HEK293 (cell line): ENCODE measurements at regions not wholly inside any gene's neighbourhood (a gene's known extent, or its start where the extent isn't known, plus 50 kb on each side); places are given as distances from the start of the nearest gene placed in this dataset.
A peak's percentile ranks its signal among the peaks of the same experiment; 100 is the strongest.

Source experiments
- CTCF ChIA-PET: fragments of 350-600 bp; formaldehyde crosslinking; extraction: SDS; loops from one replicate; lab custom pipeline; 2021; ENCODE audit warnings: antibody characterized with exemption; lab: Yijun Ruan, JAX
- POLR2A ChIA-PET: fragments of 300-600 bp; formaldehyde crosslinking; extraction: SDS; loops from one replicate; lab custom pipeline; 2020; ENCODE audit warnings: antibody characterized with exemption, inconsistent platforms; lab: Yijun Ruan, JAX
- H3K27ac ChIP-seq: fragments of 200-500 bp; sonication (Bioruptor generic); 2 replicates; pipeline ENCODE4 v1.5.1; 2014; ENCODE audit warnings: low read depth, low read length, control low read depth, inconsistent platforms; ENCODE audit errors: extremely low read depth
- H3K36me3 ChIP-seq, 2 experiments: fragments of 200-500 bp in 1 of 2; sonication (Bioruptor generic) in 1 of 2; 1 replicate in 1 of 2; 2 replicates in 1 of 2; pipeline ENCODE4 v1.5.1; 2014 to 2017; ENCODE audit warnings: inconsistent platforms in 2 of 2, low read length in 2 of 2; ENCODE audit not compliant: control insufficient read depth in 2 of 2, insufficient read depth in 1 of 2
- H3K4me1 ChIP-seq: fragments of 200-500 bp; sonication (Bioruptor generic); 2 replicates; pipeline ENCODE4 v1.5.1; 2014; ENCODE audit warnings: mild to moderate bottlenecking, low read length, inconsistent platforms; ENCODE audit not compliant: control insufficient read depth, insufficient read depth
- H3K4me3 ChIP-seq: 2 replicates; pipeline ENCODE4 v1.5.1; 2011; ENCODE audit warnings: low read depth, mild to moderate bottlenecking, control low read depth, low read length, moderate library complexity
- H3K9me3 ChIP-seq: fragments of 200-500 bp; sonication (Bioruptor generic); 2 replicates; pipeline ENCODE4 v1.5.1; 2014; ENCODE audit warnings: low read depth, low read length, inconsistent platforms; ENCODE audit not compliant: control insufficient read depth, insufficient read depth
- IKZF3 ChIP-seq: fragments of 450-650 bp; IDR thresholded peaks from 2 replicates; pipeline ENCODE4 v1.5.0; 2018; ENCODE audit warnings: missing biosample characterization, mild to moderate bottlenecking, missing genetic modification characterization, moderate library complexity
- ZFHX2 ChIP-seq: fragments of 450-650 bp; formaldehyde crosslinking; conservative IDR thresholded peaks from 2 replicates; pipeline ENCODE4 v1.5.1; 2016; ENCODE audit warnings: missing biosample characterization, missing genetic modification characterization
- ZIC2 ChIP-seq: fragments of 450-650 bp; formaldehyde crosslinking; IDR thresholded peaks from 2 replicates; pipeline ENCODE4 v1.5.1; 2016; ENCODE audit warnings: missing biosample characterization, missing genetic modification characterization
- ZNF133 ChIP-seq: fragments of 450-650 bp; formaldehyde crosslinking; IDR thresholded peaks from 2 replicates; pipeline ENCODE4 v1.5.1; 2016; ENCODE audit warnings: missing biosample characterization, missing genetic modification characterization
- ZNF169 ChIP-seq: fragments of 450-650 bp; formaldehyde crosslinking; IDR thresholded peaks from 2 replicates; pipeline ENCODE4 v1.5.1; 2016; ENCODE audit warnings: missing biosample characterization, missing genetic modification characterization
- ZNF274 ChIP-seq, 2 experiments: fragments of 200-500 bp in 1 of 2; fragments of 450-650 bp in 1 of 2; sonication (Bioruptor generic) in 1 of 2; formaldehyde crosslinking in 1 of 2; IDR thresholded peaks; 2 replicates each; pipeline versions ENCODE4 v1.5.1 to v1.6.1; 2014 to 2016; ENCODE audit warnings: borderline replicate concordance in 1 of 2, inconsistent platforms in 1 of 2, low read length in 1 of 2, missing biosample characterization in 1 of 2, missing genetic modification characterization in 1 of 2
- ZNF423 ChIP-seq: fragments of 450-650 bp; formaldehyde crosslinking; IDR thresholded peaks from 2 replicates; pipeline ENCODE4 v1.5.1; 2016; ENCODE audit warnings: missing biosample characterization, missing genetic modification characterization
- ZNF555 ChIP-seq: fragments of 450-650 bp; formaldehyde crosslinking; conservative IDR thresholded peaks from 2 replicates; pipeline ENCODE4 v1.5.1; 2017; ENCODE audit warnings: missing biosample characterization, mild to moderate bottlenecking, missing genetic modification characterization, inconsistent platforms
- ZNF629 ChIP-seq: fragments of 450-650 bp; formaldehyde crosslinking; IDR thresholded peaks from 2 replicates; pipeline ENCODE4 v1.5.1; 2017; ENCODE audit warnings: missing biosample characterization, missing genetic modification characterization
- ZNF658 ChIP-seq: fragments of 450-650 bp; formaldehyde crosslinking; IDR thresholded peaks from 2 replicates; pipeline ENCODE4; 2016; ENCODE audit warnings: missing biosample characterization, missing genetic modification characterization
- ZNF660 ChIP-seq: fragments of 450-650 bp; IDR thresholded peaks from 2 replicates; pipeline ENCODE4 v1.5.1; 2018; ENCODE audit warnings: missing biosample characterization, mild to moderate bottlenecking, missing genetic modification characterization
- ZNF792 ChIP-seq: fragments of 450-650 bp; formaldehyde crosslinking; IDR thresholded peaks from 2 replicates; pipeline ENCODE4 v1.5.1; 2016; ENCODE audit warnings: missing biosample characterization, missing genetic modification characterization
- TF ChIP-seq, protein P1 (sequence below): fragments of 450-650 bp; formaldehyde crosslinking; IDR thresholded peaks from 2 replicates; pipeline ENCODE4 v1.5.1; 2016; ENCODE audit warnings: missing biosample characterization, missing genetic modification characterization
- TF ChIP-seq, protein P2 (sequence below): fragments of 450-650 bp; formaldehyde crosslinking; IDR thresholded peaks from 2 replicates; pipeline ENCODE4 v1.5.1; 2016; ENCODE audit warnings: missing biosample characterization, missing genetic modification characterization, borderline replicate concordance
- TF ChIP-seq, protein P3 (sequence below): fragments of 450-650 bp; formaldehyde crosslinking; IDR thresholded peaks from 2 replicates; pipeline ENCODE4 v1.5.1; 2016; ENCODE audit warnings: missing biosample characterization, missing genetic modification characterization
- TF ChIP-seq, protein P4 (sequence below): fragments of 450-650 bp; formaldehyde crosslinking; IDR thresholded peaks from 2 replicates; pipeline ENCODE4 v1.5.1; 2016; ENCODE audit warnings: missing biosample characterization, missing genetic modification characterization

DNA sequence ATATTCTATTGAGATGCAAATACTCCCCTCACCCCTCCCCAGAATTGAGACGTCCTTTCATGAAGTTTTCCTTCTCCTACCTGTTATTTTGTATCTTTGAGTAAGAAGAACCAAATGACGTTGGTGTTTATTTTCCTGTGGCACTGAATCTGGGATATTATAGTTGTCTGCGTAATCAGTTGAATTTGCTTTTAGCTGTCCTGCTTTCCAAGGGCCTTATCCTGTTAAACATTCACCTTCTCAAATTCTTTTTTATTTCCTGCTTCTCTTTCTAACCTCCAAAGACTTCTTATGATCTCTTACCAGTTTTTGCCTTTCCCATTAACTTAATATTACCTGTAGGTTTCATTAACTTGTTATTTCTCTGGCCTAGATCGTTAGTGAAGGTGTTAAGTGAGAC is 1254.9 kb upstream of the WWC1 start:
- Histone ChIP-seq H3K27ac (no peak overlapping the region), H3K36me3 (no peaks in the 10 kb centered on the region), H3K4me1 (no peaks in the 10 kb centered on the region)
- ChIA-PET CTCF (no interaction called here), POLR2A (no interaction called here)
- TF ChIP-seq ZNF792 (tag by site-specific recombination), result no peak
- no peak for TF ChIP-seq ZNF274 (IDR thresholded peaks at IDR 0.05; ENCODE audit: low read length)
- TF ChIP-seq ZNF274 (tag by site-specific recombination; IDR thresholded peaks at IDR 0.05; ENCODE audit: borderline replicate concordance), result no peak
- TF ChIP-seq, protein P1, sequence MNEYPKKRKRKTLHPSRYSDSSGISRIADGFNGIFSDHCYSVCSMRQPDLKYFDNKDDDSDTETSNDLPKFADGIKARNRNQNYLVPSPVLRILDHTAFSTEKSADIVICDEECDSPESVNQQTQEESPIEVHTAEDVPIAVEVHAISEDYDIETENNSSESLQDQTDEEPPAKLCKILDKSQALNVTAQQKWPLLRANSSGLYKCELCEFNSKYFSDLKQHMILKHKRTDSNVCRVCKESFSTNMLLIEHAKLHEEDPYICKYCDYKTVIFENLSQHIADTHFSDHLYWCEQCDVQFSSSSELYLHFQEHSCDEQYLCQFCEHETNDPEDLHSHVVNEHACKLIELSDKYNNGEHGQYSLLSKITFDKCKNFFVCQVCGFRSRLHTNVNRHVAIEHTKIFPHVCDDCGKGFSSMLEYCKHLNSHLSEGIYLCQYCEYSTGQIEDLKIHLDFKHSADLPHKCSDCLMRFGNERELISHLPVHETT (tag by site-specific recombination), result no peak
- TF ChIP-seq ZNF423, result no peak
- no peak for TF ChIP-seq IKZF3 (tag by site-specific recombination)
- TF ChIP-seq, all 188 proteins: peak for 0
- Histone ChIP-seq H3K9me3 (no peaks in the 10 kb centered on the region), H3K4me3 (no peak overlapping the region)

DNA sequence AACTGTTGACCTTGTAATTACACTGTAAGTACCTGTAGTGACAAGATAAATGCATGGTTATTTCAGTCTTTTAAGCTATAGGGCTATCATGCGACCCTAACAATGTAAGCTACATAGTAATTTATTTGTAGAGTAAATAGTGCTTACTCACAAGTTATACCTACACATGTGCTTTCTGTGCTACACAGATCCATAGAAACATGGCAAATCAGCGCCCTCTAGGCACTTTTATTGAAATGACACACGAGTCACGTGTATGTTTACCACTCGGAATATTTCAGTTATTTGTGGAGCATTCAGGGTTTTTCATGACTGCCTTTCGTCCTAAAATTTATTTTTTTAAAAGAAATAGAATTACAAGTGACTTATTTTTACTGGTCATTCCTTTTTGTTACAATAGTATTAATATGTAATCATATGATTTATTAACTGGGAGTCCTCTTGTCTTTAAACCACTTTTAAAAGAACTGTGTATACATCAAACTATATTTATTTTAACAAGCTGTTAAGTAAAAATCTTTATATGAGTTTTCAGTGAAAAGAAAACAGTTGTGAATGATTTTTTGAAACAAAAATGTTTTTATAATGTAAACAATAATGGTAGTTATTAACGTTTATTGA is 1242.3 kb upstream of the WWC1 start:
- CTCF ChIA-PET, result interaction anchor here (0.6 to 1.9 kb wide), 19 partner anchors 8 to 1419 kb away, joined by 3 to 11 read pairs (median 3); no protein-coding TSS in a partner anchor
- no peaks in the 10 kb centered on the region for H3K36me3 ChIP-seq
- no peak overlapping the region for H3K4me3 ChIP-seq
- TF ChIP-seq ZNF792 (tag by site-specific recombination) (no peak), ZNF660 (tag by site-specific recombination) (0 out of 2 replicates have a peak, but pooled peaks have one; percentile 37)
- no peak overlapping the region for H3K27ac ChIP-seq
- POLR2A ChIA-PET, result no interaction called here
- H3K4me1 ChIP-seq, result no peaks in the 10 kb centered on the region
- no peaks in the 10 kb centered on the region for H3K9me3 ChIP-seq

DNA sequence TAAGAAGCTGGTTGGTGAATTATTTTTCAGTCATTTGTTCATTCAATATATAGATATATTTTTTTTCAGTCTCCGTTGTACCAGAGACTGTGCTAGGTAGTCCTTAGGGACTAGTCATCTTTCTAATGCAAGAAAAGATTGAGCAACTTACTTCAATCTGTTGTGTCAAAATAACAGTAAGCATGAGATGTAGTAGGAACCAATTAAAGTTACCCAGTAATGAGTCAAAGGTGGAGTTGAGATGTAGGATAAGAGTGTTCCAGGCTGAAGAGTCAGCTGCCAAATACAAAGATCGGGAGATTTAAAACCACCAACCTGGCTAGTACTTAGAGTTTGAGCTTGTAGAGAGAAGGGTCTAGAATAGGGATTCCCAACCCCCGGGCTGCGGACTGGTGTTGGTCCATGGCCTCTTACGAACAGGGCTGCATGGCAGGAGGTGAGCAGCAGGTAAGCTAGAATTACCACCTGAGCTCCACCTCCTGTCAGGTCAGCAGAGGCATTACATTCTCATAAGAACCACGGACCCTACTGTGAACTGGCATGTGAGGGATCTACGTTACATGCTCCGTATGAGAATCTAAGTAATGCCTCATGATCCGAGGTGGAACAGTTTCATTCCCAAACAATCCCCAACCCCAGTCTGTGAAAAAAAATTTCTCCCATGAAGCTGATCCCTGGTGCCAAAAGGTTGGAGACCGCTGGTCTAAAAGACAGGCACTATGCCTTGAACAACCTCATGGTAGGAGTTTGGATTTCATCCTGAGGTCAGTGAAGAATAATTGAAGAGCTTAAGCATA is 1241.5 kb upstream of the WWC1 start:
- H3K36me3 ChIP-seq, result no peaks in the 10 kb centered on the region
- H3K9me3 ChIP-seq, result no peaks in the 10 kb centered on the region
- TF ChIP-seq, protein P2, sequence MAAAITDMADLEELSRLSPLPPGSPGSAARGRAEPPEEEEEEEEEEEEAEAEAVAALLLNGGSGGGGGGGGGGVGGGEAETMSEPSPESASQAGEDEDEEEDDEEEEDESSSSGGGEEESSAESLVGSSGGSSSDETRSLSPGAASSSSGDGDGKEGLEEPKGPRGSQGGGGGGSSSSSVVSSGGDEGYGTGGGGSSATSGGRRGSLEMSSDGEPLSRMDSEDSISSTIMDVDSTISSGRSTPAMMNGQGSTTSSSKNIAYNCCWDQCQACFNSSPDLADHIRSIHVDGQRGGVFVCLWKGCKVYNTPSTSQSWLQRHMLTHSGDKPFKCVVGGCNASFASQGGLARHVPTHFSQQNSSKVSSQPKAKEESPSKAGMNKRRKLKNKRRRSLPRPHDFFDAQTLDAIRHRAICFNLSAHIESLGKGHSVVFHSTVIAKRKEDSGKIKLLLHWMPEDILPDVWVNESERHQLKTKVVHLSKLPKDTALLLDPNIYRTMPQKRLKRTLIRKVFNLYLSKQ, result no peak
- TF ChIP-seq ZNF629 (tag by site-specific recombination), result no peak
- TF ChIP-seq ZFHX2 (tag by site-specific recombination), result no peak
- no peak for TF ChIP-seq ZNF169 (tag by site-specific recombination)
- no peak for TF ChIP-seq ZNF133 (tag by site-specific recombination)
- TF ChIP-seq, protein P3, sequence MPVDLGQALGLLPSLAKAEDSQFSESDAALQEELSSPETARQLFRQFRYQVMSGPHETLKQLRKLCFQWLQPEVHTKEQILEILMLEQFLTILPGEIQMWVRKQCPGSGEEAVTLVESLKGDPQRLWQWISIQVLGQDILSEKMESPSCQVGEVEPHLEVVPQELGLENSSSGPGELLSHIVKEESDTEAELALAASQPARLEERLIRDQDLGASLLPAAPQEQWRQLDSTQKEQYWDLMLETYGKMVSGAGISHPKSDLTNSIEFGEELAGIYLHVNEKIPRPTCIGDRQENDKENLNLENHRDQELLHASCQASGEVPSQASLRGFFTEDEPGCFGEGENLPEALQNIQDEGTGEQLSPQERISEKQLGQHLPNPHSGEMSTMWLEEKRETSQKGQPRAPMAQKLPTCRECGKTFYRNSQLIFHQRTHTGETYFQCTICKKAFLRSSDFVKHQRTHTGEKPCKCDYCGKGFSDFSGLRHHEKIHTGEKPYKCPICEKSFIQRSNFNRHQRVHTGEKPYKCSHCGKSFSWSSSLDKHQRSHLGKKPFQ (tag by site-specific recombination), result no peak
- TF ChIP-seq, protein P4, sequence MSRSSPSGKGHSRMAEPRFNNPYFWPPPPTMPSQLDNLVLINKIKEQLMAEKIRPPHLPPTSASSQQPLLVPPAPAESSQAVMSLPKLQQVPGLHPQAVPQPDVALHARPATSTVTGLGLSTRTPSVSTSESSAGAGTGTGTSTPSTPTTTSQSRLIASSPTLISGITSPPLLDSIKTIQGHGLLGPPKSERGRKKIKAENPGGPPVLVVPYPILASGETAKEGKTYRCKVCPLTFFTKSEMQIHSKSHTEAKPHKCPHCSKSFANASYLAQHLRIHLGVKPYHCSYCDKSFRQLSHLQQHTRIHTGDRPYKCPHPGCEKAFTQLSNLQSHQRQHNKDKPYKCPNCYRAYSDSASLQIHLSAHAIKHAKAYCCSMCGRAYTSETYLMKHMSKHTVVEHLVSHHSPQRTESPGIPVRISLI (tag by site-specific recombination), result no peak
- TF ChIP-seq ZIC2 (tag by site-specific recombination), result no peak
- no peak for TF ChIP-seq ZNF658 (tag by site-specific recombination)
- TF ChIP-seq ZNF555 (tag by site-specific recombination), result no peak
- no peak overlapping the region for H3K4me3 ChIP-seq
- no peaks in the 10 kb centered on the region for H3K4me1 ChIP-seq
- no peak overlapping the region for H3K27ac ChIP-seq
- ChIA-PET POLR2A (no interaction called here), CTCF (interaction anchor here (0.6 to 2.0 kb wide), 13 partner anchors 9 to 1380 kb away, joined by 3 to 11 read pairs (median 4); no protein-coding TSS in a partner anchor)
